ENCODE measurements at regions not wholly inside any gene's neighbourhood (a gene's known extent, or its start where the extent isn't known, plus 50 kb on each side); places are given as distances from the start of the nearest gene placed in this dataset.

DNA sequence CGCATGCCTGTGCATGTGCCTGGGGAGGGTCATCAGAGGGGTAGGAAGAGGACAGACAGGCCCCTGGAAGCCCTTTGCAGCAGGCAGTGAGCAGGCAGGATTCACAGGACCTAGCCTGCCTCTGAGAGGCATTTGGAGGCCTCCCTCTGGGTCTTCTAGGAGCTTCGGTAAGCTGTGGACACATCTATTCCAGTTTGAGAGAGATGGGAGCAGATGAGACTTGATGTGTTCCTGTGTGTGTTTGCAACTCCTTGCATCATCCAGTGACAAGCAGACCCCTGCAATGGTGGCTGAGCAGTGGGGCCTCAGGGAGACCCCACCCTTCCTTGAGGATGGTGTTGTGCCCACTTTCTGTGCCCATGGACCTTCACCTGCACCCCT is 64.0 kb downstream of the GADD45G start:
- TF ChIP-seq POLR2AphosphoS5 (IDR thresholded peaks at IDR 0.05) (no peak), POLR2A (IDR thresholded peaks at IDR 0.05) (no peak), EP300 (IDR thresholded peaks at IDR 0.05; ENCODE audit: low read depth) (no peak)
- TF ChIP-seq, protein P1, sequence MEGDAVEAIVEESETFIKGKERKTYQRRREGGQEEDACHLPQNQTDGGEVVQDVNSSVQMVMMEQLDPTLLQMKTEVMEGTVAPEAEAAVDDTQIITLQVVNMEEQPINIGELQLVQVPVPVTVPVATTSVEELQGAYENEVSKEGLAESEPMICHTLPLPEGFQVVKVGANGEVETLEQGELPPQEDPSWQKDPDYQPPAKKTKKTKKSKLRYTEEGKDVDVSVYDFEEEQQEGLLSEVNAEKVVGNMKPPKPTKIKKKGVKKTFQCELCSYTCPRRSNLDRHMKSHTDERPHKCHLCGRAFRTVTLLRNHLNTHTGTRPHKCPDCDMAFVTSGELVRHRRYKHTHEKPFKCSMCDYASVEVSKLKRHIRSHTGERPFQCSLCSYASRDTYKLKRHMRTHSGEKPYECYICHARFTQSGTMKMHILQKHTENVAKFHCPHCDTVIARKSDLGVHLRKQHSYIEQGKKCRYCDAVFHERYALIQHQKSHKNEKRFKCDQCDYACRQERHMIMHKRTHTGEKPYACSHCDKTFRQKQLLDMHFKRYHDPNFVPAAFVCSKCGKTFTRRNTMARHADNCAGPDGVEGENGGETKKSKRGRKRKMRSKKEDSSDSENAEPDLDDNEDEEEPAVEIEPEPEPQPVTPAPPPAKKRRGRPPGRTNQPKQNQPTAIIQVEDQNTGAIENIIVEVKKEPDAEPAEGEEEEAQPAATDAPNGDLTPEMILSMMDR (IDR thresholded peaks at IDR 0.05) = no peak
